IMR-90 (cell line): ENCODE measurements at regions not wholly inside any gene's neighbourhood (a gene's known extent, or its start where the extent isn't known, plus 50 kb on each side); places are given as distances from the start of the nearest gene placed in this dataset.

Source experiments
- CTCF ChIP-seq: conservative IDR thresholded peaks from 2 replicates; pipeline ENCODE4 v1.5.1; 2012; ENCODE audit warnings: mild to moderate bottlenecking, low read depth, low read length, improper control_type of control experiment
- FOS ChIP-seq: fragments of 150-350 bp; IDR thresholded peaks from 2 replicates; pipeline ENCODE4 v1.6.1; 2016; ENCODE audit warnings: low read depth, low read length
- MAFK ChIP-seq: IDR thresholded peaks from 2 replicates; pipeline ENCODE4 v1.6.1; 2012; ENCODE audit warnings: low read depth, low read length, improper control_type of control experiment
- POLR2A ChIP-seq: IDR thresholded peaks from 2 replicates; pipeline ENCODE4 v1.6.1; 2012; ENCODE audit warnings: mild to moderate bottlenecking, low read depth, low read length
- RFX5 ChIP-seq: IDR thresholded peaks from 2 replicates; pipeline ENCODE4 v1.8.0; 2012; ENCODE audit warnings: low read depth, mild to moderate bottlenecking, low read length, moderate library complexity

GRCh38 chrX:6464726-6465125 is 70.2 kb downstream of the VCX3A start:
- TF ChIP-seq CTCF: no peak
- no peak for TF ChIP-seq MAFK
- TF ChIP-seq RFX5: no peak
- no peak for TF ChIP-seq POLR2A
- TF ChIP-seq FOS: no peak
